ENCODE measurements at regions not wholly inside any gene's neighbourhood (a gene's known extent, or its start where the extent isn't known, plus 50 kb on each side); places are given as distances from the start of the nearest gene placed in this dataset.

- no peak for TF ChIP-seq CTCF (conservative IDR thresholded peaks at IDR 0.05)
- Mint-ChIP-seq H3K27ac (no peak overlapping the region), H3K4me1 (ENCODE audit: unreplicated experiment) (no peaks in the 10 kb centered on the region), H3K9me3 (peaks cover 11% of the 10 kb centered on the region), H3K36me3 (no peaks in the 10 kb centered on the region), H3K4me3 (no peak overlapping the region), H3K27me3 (peaks cover 4% of the 10 kb centered on the region)
- no peak for DNase-seq (ENCODE audit: extremely low spot score, unreplicated experiment)
Measured at GRCh38 chr4:138521809-138522208, 279.7 kb upstream of the SLC7A11 start.

- Mint-ChIP-seq H3K27ac (no peak overlapping the region), H3K4me3 (no peak overlapping the region), H3K9me3 (peaks cover 11% of the 10 kb centered on the region), H3K36me3 (no peaks in the 10 kb centered on the region), H3K4me1 (ENCODE audit: unreplicated experiment) (no peaks in the 10 kb centered on the region), H3K27me3 (peaks cover 4% of the 10 kb centered on the region)
- TF ChIP-seq CTCF (conservative IDR thresholded peaks at IDR 0.05), result no peak
- DNase-seq (ENCODE audit: extremely low spot score, unreplicated experiment), result no peak
Measured at GRCh38 chr4:138519436-138519835, 277.3 kb upstream of the SLC7A11 start.

GRCh38 chr4:138513535-138513934 is 271.4 kb upstream of the SLC7A11 start:
- Mint-ChIP-seq H3K27ac (no peak overlapping the region), H3K9me3 (no peaks in the 10 kb centered on the region)
- TF ChIP-seq CTCF (conservative IDR thresholded peaks at IDR 0.05), result no peak

GRCh38 chr4:138512756-138513155 is 270.6 kb upstream of the SLC7A11 start:
- Mint-ChIP-seq H3K9me3 (no peaks in the 10 kb centered on the region), H3K27ac (no peak overlapping the region), H3K27me3 (no peaks in the 10 kb centered on the region), H3K36me3 (no peaks in the 10 kb centered on the region), H3K4me1 (ENCODE audit: unreplicated experiment) (no peaks in the 10 kb centered on the region), H3K4me3 (no peak overlapping the region)
- no peak for DNase-seq (ENCODE audit: extremely low spot score, unreplicated experiment)
- TF ChIP-seq CTCF (conservative IDR thresholded peaks at IDR 0.05), result no peak

More at GRCh38 chr4:138513535-138513934, 271.4 kb upstream of the SLC7A11 start:
- no peaks in the 10 kb centered on the region for H3K4me1 Mint-ChIP-seq (ENCODE audit: unreplicated experiment)
- H3K4me3 Mint-ChIP-seq, result no peak overlapping the region
- no peaks in the 10 kb centered on the region for H3K27me3 Mint-ChIP-seq
- no peaks in the 10 kb centered on the region for H3K36me3 Mint-ChIP-seq
- DNase-seq (ENCODE audit: extremely low spot score, unreplicated experiment), result no peak

- no peaks in the 10 kb centered on the region for H3K4me1 Mint-ChIP-seq (ENCODE audit: unreplicated experiment)
- TF ChIP-seq CTCF (conservative IDR thresholded peaks at IDR 0.05), result no peak
- H3K27ac Mint-ChIP-seq, result no peak overlapping the region
- H3K36me3 Mint-ChIP-seq, result no peaks in the 10 kb centered on the region
- no peak for DNase-seq (ENCODE audit: extremely low spot score, unreplicated experiment)
- H3K9me3 Mint-ChIP-seq, result no peaks in the 10 kb centered on the region
- H3K4me3 Mint-ChIP-seq, result no peak overlapping the region
- H3K27me3 Mint-ChIP-seq, result no peaks in the 10 kb centered on the region
Measured at GRCh38 chr4:138510053-138510452, 267.9 kb upstream of the SLC7A11 start.

GRCh38 chr4:138509346-138509745 is 267.2 kb upstream of the SLC7A11 start:
- no peak overlapping the region for H3K27ac Mint-ChIP-seq

More at GRCh38 chr4:138509346-138509745, 267.2 kb upstream of the SLC7A11 start:
- TF ChIP-seq CTCF (conservative IDR thresholded peaks at IDR 0.05), result no peak
- Mint-ChIP-seq H3K9me3 (no peaks in the 10 kb centered on the region), H3K36me3 (no peaks in the 10 kb centered on the region), H3K27me3 (no peaks in the 10 kb centered on the region), H3K4me1 (ENCODE audit: unreplicated experiment) (no peaks in the 10 kb centered on the region), H3K4me3 (no peak overlapping the region)
- DNase-seq (ENCODE audit: extremely low spot score, unreplicated experiment), result no peak

All from type B pancreatic cell (in vitro differentiated cells).